Neural progenitor cell (in vitro differentiated cells): ENCODE measurements at regions not wholly inside any gene's neighbourhood (a gene's known extent, or its start where the extent isn't known, plus 50 kb on each side); places are given as distances from the start of the nearest gene placed in this dataset.

Source experiments
- DNase-seq: peaks from one replicate; pipeline ENCODE4 v3.0.0-alpha.2; 2016; ENCODE audit warnings: low spot score
- H2AFZ ChIP-seq: fragments of 200-600 bp; sonication (generic); replicated peaks from 2 replicates; pipeline ENCODE4 v1.6.1; 2016; ENCODE audit warnings: antibody characterized with exemption
- H3F3A ChIP-seq: fragments of 200-600 bp; sonication (generic); 2 replicates; pipeline ENCODE4 v1.6.1; 2016; ENCODE audit warnings: antibody characterized with exemption, low read depth
- H3K27ac ChIP-seq: fragments of 200-600 bp; sonication (generic); 2 replicates; pipeline ENCODE4 v1.5.1; 2016; ENCODE audit warnings: mild to moderate bottlenecking
- H3K27me3 ChIP-seq: fragments of 200-600 bp; sonication (generic); 2 replicates; pipeline ENCODE4 v1.6.1; 2016; ENCODE audit warnings: mild to moderate bottlenecking, moderate library complexity
- H3K36me3 ChIP-seq: fragments of 200-600 bp; sonication (generic); 2 replicates; pipeline ENCODE4 v1.5.1; 2016
- H3K4me1 ChIP-seq: fragments of 200-600 bp; sonication (generic); 2 replicates; pipeline ENCODE4 v1.6.1; 2016; ENCODE audit warnings: mixed run types
- H3K4me2 ChIP-seq: fragments of 200-600 bp; sonication (generic); 2 replicates; pipeline ENCODE4 v1.6.1; 2016
- H3K4me3 ChIP-seq: fragments of 200-600 bp; sonication (generic); 2 replicates; pipeline ENCODE4 v1.5.1; 2016
- H3K79me2 ChIP-seq: fragments of 200-600 bp; sonication (generic); 2 replicates; pipeline ENCODE4 v1.6.1; 2016; ENCODE audit warnings: low read depth
- H3K9ac ChIP-seq: fragments of 200-600 bp; sonication (generic); 2 replicates; pipeline ENCODE4 v1.6.1; 2016
- H3K9me3 ChIP-seq: fragments of 200-600 bp; sonication (generic); 2 replicates; pipeline ENCODE4 v1.5.1; 2016; ENCODE audit warnings: low read depth
- H4K20me1 ChIP-seq: fragments of 200-600 bp; sonication (generic); 2 replicates; pipeline ENCODE4 v1.6.1; 2016; ENCODE audit warnings: low read depth
- H3K27ac Mint-ChIP-seq: 3 replicates; pipeline ENCODE4 v1.8.0; 2021; ENCODE audit warnings: mixed read lengths
- H3K27me3 Mint-ChIP-seq: 2 replicates; pipeline ENCODE4 v1.8.0; 2022; ENCODE audit warnings: low read depth, mild to moderate bottlenecking, inconsistent platforms, moderate library complexity, mixed read lengths; ENCODE audit not compliant: insufficient read depth
- H3K36me3 Mint-ChIP-seq: 3 replicates; pipeline ENCODE4 v1.8.0; 2021; ENCODE audit warnings: mixed read lengths
- H3K4me1 Mint-ChIP-seq: 3 replicates; pipeline ENCODE4 v1.8.0; 2021; ENCODE audit warnings: mixed read lengths
- H3K4me3 Mint-ChIP-seq: 3 replicates; pipeline ENCODE4 v1.8.0; 2021; ENCODE audit warnings: mild to moderate bottlenecking, moderate library complexity, mixed read lengths
- H3K9me3 Mint-ChIP-seq: 3 replicates; pipeline ENCODE4 v1.8.0; 2020; ENCODE audit warnings: mixed read lengths
- CTCF ChIP-seq: fragments of 200-600 bp; sonication (generic); IDR thresholded peaks from 2 replicates; pipeline ENCODE4 v1.5.1; 2017; ENCODE audit warnings: antibody characterized with exemption, mild to moderate bottlenecking
- EZH2 ChIP-seq: fragments of 200-600 bp; sonication (generic); IDR thresholded peaks from 2 replicates; pipeline ENCODE4 v1.6.1; 2017; ENCODE audit warnings: antibody characterized with exemption, mild to moderate bottlenecking, moderate library complexity
- EZH2phosphoT487 ChIP-seq: fragments of 200-600 bp; sonication (generic); IDR thresholded peaks from 2 replicates; pipeline ENCODE4 v1.6.1; 2017; ENCODE audit warnings: antibody characterized with exemption

- H3K4me3 ChIP-seq, result no peak overlapping the region
- no peaks in the 10 kb centered on the region for H4K20me1 ChIP-seq
- no peaks in the 10 kb centered on the region for H3K36me3 Mint-ChIP-seq
- H3K36me3 ChIP-seq, result no peaks in the 10 kb centered on the region
- H3F3A ChIP-seq, result no peaks in the 10 kb centered on the region
- H3K27ac ChIP-seq, result no peak overlapping the region
- no peaks in the 10 kb centered on the region for H3K9me3 ChIP-seq
- DNase-seq, result no peak
- no peaks in the 10 kb centered on the region for H3K79me2 ChIP-seq
- no peak overlapping the region for H3K4me2 ChIP-seq
- peaks cover 3% of the 10 kb centered on the region for H3K4me1 Mint-ChIP-seq
- TF ChIP-seq EZH2, result no peak
- no peak for TF ChIP-seq CTCF
- no peak for TF ChIP-seq EZH2phosphoT487
- no peaks in the 10 kb centered on the region for H3K27me3 ChIP-seq
- no peaks in the 10 kb centered on the region for H3K4me1 ChIP-seq
- peaks cover 2% of the 10 kb centered on the region for H3K27me3 Mint-ChIP-seq
- H3K9me3 Mint-ChIP-seq, result no peaks in the 10 kb centered on the region
- H3K4me3 Mint-ChIP-seq, result no peak overlapping the region
- H3K9ac ChIP-seq, result no peak overlapping the region
- H3K27ac Mint-ChIP-seq, result no peak overlapping the region
- no peak overlapping the region for H2AFZ ChIP-seq
Observed at GRCh38 chr1:164183854-164184635, 374.9 kb upstream of the PBX1 start.

DNA sequence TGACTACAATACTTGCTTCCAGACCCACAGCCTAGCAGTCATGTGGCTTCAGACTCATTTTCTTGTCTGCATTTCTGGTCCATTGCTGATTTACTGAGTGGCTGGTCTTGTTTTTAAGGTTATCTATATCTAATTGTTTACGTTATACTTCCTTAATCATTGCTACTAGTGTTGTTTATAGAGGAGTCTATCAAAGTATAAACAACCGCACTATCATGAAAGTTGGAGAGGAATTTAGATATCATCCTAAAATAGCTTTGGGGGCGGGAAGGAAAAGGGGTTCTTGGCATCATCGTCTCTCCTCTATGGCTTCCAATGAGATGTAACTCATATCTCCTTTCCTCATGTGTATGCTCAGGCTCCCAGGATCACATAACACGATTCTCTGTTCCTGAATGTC, 372.1 kb upstream of the PBX1 start:
- TF ChIP-seq CTCF (no peak), EZH2 (no peak), EZH2phosphoT487 (no peak)

DNA sequence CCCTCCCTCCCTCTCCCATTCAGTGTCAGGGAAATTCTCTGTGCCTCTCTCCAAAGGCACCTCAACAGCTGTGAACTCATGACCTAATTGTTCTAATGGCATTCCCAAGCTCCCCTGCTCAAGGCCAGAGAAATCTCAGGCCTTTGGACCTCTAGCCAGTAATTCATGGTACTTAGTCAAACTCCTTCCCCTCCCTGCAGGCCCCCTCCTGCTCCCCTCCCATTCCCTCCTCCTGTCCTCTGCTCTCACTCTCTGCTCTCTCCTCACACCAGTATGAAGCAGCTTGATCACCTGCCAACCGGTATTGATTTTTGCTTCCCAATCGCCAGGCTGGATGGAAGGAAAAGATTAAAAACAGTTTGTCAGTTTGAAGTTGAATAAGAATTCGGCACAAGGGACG, 370.5 kb upstream of the PBX1 start:
- Histone ChIP-seq H3K79me2 (no peaks in the 10 kb centered on the region), H4K20me1 (no peaks in the 10 kb centered on the region), H3K27ac (no peak overlapping the region), H3K9ac (no peak overlapping the region), H3F3A (no peaks in the 10 kb centered on the region), H3K9me3 (no peaks in the 10 kb centered on the region), H3K4me3 (no peak overlapping the region), H3K4me1 (no peaks in the 10 kb centered on the region), H3K4me2 (no peak overlapping the region), H3K36me3 (no peaks in the 10 kb centered on the region), H3K27me3 (no peaks in the 10 kb centered on the region), H2AFZ (no peak overlapping the region)
- H3K27me3 Mint-ChIP-seq, result no peaks in the 10 kb centered on the region
- H3K4me3 Mint-ChIP-seq, result no peak overlapping the region
- no peaks in the 10 kb centered on the region for H3K36me3 Mint-ChIP-seq
- H3K9me3 Mint-ChIP-seq, result no peaks in the 10 kb centered on the region
- no peak for TF ChIP-seq EZH2
- no peak for TF ChIP-seq CTCF
- no peak for TF ChIP-seq EZH2phosphoT487
- DNase-seq, result peak; percentile 24
- H3K4me1 Mint-ChIP-seq, result peaks cover 3% of the 10 kb centered on the region
- no peak overlapping the region for H3K27ac Mint-ChIP-seq

More for the DNA sequence above, 372.1 kb upstream of the PBX1 start:
- DNase-seq, result no peak
- no peaks in the 10 kb centered on the region for H3K9me3 ChIP-seq
- Mint-ChIP-seq H3K36me3 (no peaks in the 10 kb centered on the region), H3K27me3 (peaks cover 2% of the 10 kb centered on the region), H3K4me3 (no peak overlapping the region), H3K27ac (no peak overlapping the region), H3K4me1 (peaks cover 3% of the 10 kb centered on the region), H3K9me3 (no peaks in the 10 kb centered on the region)
- no peak overlapping the region for H3K4me2 ChIP-seq
- no peaks in the 10 kb centered on the region for H3K4me1 ChIP-seq
- no peaks in the 10 kb centered on the region for H3F3A ChIP-seq
- H3K27me3 ChIP-seq, result no peaks in the 10 kb centered on the region
- H2AFZ ChIP-seq, result no peak overlapping the region
- no peak overlapping the region for H3K4me3 ChIP-seq
- H4K20me1 ChIP-seq, result no peaks in the 10 kb centered on the region
- H3K9ac ChIP-seq, result no peak overlapping the region
- no peak overlapping the region for H3K27ac ChIP-seq
- no peaks in the 10 kb centered on the region for H3K79me2 ChIP-seq
- no peaks in the 10 kb centered on the region for H3K36me3 ChIP-seq
